ENCODE measurements at regions not wholly inside any gene's neighbourhood (a gene's known extent, or its start where the extent isn't known, plus 50 kb on each side); places are given as distances from the start of the nearest gene placed in this dataset.
A peak's percentile ranks its signal among the peaks of the same experiment; 100 is the strongest.

DNA sequence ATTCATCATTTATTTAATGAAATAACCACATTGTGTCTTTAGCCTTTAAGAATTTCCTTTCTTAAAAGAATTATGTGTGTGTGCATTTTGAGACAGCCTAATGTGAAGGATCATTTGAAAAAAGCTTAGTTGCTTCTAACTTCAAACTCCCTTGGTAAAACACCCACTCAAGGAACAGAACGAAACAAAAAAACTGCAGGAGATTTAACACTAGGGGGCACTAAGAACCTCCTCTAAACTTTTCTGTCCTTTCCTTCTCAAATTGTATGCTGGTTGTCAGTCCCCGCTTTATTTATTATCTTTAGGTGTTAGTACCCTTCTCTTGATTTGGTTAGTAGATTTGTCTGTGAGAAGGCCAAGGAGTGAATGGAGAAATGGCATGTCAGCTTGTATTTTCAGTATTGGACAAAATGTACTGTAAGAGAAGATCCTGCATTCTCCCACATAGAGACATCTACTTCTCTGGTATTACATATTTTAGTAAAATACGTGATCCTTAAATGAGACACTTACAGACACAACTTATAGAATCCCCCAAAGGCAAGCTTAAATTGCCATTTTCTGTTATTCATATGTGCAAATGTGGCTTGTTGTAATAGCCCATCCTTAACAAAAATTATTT, 229.7 kb downstream of the MRPS30 start:
- no peak for DNase-seq
- TF ChIP-seq, protein P1, sequence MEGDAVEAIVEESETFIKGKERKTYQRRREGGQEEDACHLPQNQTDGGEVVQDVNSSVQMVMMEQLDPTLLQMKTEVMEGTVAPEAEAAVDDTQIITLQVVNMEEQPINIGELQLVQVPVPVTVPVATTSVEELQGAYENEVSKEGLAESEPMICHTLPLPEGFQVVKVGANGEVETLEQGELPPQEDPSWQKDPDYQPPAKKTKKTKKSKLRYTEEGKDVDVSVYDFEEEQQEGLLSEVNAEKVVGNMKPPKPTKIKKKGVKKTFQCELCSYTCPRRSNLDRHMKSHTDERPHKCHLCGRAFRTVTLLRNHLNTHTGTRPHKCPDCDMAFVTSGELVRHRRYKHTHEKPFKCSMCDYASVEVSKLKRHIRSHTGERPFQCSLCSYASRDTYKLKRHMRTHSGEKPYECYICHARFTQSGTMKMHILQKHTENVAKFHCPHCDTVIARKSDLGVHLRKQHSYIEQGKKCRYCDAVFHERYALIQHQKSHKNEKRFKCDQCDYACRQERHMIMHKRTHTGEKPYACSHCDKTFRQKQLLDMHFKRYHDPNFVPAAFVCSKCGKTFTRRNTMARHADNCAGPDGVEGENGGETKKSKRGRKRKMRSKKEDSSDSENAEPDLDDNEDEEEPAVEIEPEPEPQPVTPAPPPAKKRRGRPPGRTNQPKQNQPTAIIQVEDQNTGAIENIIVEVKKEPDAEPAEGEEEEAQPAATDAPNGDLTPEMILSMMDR (IDR thresholded peaks at IDR 0.05) = peak; percentile 48
- Histone ChIP-seq H3K4me1 (no peaks in the 10 kb centered on the region), H3K27me3 (no peaks in the 10 kb centered on the region), H3K4me3 (no peak overlapping the region), H3K36me3 (no peaks in the 10 kb centered on the region), H3K9ac (ENCODE audit: low read depth in 2 of 2, low read length in 2 of 2) (no peak overlapping the region), H3K27ac (no peak overlapping the region), H3K9me3 (no peaks in the 10 kb centered on the region)
- intact Hi-C loops (cut with DNase I) = loop anchor here (2.0 to 10.0 kb wide), 2 partner anchors 482 to 656 kb away; partner anchors contain the start of gene HCN1

DNA sequence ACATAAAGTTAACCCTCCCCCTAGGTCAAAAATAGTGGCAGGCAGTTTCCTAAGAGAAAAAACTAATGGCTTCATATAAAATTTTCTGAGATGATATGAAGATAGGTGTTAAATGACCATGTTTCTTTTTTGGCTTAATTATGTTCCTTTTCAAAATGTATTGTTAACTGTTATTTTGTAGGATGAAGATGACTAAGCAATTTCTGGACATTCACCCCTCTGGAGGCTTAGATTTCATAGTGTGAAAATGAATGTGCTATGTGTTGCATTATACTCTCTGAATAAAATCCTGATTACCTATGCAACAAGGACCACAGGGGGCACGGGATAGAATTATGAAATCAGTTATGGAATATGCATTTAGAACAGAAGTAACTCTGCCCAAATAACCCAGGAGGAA, 233.5 kb downstream of the MRPS30 start:
- TF ChIP-seq, protein P1 (IDR thresholded peaks at IDR 0.05) = no peak
- intact Hi-C loops (cut with DNase I) = no loop called here
- H3K9me3 ChIP-seq = no peaks in the 10 kb centered on the region

DNA sequence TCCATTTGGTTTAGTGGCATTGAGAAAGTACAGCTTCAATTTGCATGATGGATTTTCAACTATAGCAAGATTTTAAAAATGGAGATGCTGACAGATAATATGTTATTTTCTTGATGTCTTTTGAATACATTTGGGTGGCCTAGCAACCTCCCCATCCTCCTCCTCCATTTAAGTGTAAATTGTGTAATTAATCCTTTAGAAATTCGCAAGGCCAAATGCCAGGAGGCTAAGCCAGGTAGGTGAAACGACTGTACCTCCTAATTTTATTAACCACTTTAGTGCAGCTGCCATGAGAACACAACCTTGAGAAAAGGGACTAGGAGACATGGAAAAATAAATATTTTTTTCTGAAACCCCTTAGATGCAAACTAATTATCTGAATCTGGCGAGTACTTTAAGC, 248.8 kb downstream of the MRPS30 start:
- TF ChIP-seq, protein P1 (IDR thresholded peaks at IDR 0.05) = no peak
- Histone ChIP-seq H3K4me1 (no peaks in the 10 kb centered on the region), H3K36me3 (no peaks in the 10 kb centered on the region), H3K27me3 (no peaks in the 10 kb centered on the region), H3K4me3 (no peak overlapping the region), H3K9me3 (no peaks in the 10 kb centered on the region), H3K27ac (no peak overlapping the region), H3K9ac (ENCODE audit: low read depth in 2 of 2, low read length in 2 of 2) (no peak overlapping the region)
- no peak for DNase-seq
- intact Hi-C loops (cut with DNase I) = no loop called here

More for the DNA sequence above, 233.5 kb downstream of the MRPS30 start:
- H3K27me3 ChIP-seq = no peaks in the 10 kb centered on the region
- no peaks in the 10 kb centered on the region for H3K36me3 ChIP-seq
- no peak overlapping the region for H3K4me3 ChIP-seq
- no peak for DNase-seq
- no peak overlapping the region for H3K27ac ChIP-seq
- H3K4me1 ChIP-seq = no peaks in the 10 kb centered on the region
- no peak overlapping the region for H3K9ac ChIP-seq (ENCODE audit: low read depth in 2 of 2, low read length in 2 of 2)

DNA sequence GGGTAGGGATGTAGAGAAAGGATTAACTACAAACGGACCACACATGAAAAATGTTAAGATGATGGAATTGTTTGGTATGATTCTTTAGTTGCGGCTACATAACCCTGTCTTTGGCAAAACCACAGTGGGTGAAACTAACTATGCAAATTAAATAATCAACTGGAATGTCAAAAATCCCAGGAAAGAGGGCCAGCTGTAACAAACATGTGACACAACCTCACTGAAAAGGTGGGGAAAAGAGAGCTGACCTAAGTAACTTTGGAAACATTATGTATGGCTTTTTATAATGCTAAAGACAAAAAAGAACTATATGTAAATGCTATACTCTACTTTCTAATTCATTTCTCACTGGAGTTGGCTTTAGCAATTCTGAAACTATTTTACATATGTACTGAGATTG, 252.0 kb downstream of the MRPS30 start:
- no peaks in the 10 kb centered on the region for H3K36me3 ChIP-seq
- H3K9ac ChIP-seq (ENCODE audit: low read depth in 2 of 2, low read length in 2 of 2) = no peak overlapping the region
- no peaks in the 10 kb centered on the region for H3K27me3 ChIP-seq
- H3K27ac ChIP-seq = no peak overlapping the region
- H3K9me3 ChIP-seq = no peaks in the 10 kb centered on the region
- DNase-seq = no peak
- H3K4me1 ChIP-seq = no peaks in the 10 kb centered on the region
- H3K4me3 ChIP-seq = no peak overlapping the region
- TF ChIP-seq, protein P1 (IDR thresholded peaks at IDR 0.05) = no peak
- intact Hi-C loops (cut with DNase I) = no loop called here

DNA sequence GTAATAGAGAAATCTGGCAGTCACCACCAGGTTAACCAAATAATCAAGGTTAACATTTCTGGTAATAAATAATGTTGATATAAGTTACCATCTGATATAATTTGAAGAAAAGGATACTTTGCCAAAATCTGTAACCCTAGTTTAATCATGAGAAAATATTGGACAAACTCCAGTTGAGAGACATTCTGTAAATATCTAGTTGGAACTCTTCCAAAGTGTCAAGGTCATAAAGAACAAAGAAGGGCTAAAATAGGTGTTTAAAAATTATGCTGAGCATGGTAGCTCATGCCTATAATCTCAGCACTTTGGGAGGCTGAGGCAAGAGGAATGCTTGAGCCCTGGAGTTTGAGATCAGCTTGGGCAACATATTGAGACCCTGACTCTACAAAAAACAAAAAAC, 253.3 kb downstream of the MRPS30 start:
- no peaks in the 10 kb centered on the region for H3K4me1 ChIP-seq
- H3K9ac ChIP-seq (ENCODE audit: low read depth in 2 of 2, low read length in 2 of 2) = no peak overlapping the region
- no peak overlapping the region for H3K4me3 ChIP-seq
- no peak overlapping the region for H3K27ac ChIP-seq
- H3K36me3 ChIP-seq = no peaks in the 10 kb centered on the region
- TF ChIP-seq, protein P1 (IDR thresholded peaks at IDR 0.05) = no peak
- no peaks in the 10 kb centered on the region for H3K27me3 ChIP-seq
- intact Hi-C loops (cut with DNase I) = no loop called here
- no peak for DNase-seq
- no peaks in the 10 kb centered on the region for H3K9me3 ChIP-seq

Data from colonic mucosa (tissue), 4 donors.